HG03280 (cell line): ENCODE measurements at regions not wholly inside any gene's neighbourhood (a gene's known extent, or its start where the extent isn't known, plus 50 kb on each side); places are given as distances from the start of the nearest gene placed in this dataset.

ENCODE experiments used
- ATAC-seq: cut with Tn5 transposase; IDR thresholded peaks from one replicate; pipeline ENCODE4 v1.9.1; 2021; ENCODE audit warnings: mild to moderate bottlenecking, moderate library complexity; ENCODE audit not compliant: unreplicated experiment

DNA sequence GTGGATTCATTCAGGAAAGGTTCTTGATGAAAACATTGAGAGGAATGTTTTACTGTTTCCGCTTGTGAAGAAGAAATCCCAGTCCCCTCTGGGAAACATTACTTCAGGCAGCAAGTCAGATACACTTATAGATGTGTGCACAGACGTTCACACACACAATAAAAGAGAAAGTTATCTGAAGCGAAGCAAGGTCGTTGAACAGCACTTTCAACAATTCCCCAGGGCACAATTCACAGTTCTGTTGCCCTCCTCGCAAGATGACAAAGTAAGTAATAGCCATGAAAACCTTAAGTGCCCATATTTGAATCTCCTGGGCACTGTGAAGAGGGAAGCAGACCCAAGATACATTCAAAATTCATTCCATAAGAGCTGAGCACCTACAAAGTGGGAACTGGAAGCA is 156.6 kb upstream of the CAND1 start:
- ATAC-seq, result no peak

- no peak for ATAC-seq
These were observed 153.0 kb upstream of the CAND1 start for GRCh38 chr12:67116134-67116533.

DNA sequence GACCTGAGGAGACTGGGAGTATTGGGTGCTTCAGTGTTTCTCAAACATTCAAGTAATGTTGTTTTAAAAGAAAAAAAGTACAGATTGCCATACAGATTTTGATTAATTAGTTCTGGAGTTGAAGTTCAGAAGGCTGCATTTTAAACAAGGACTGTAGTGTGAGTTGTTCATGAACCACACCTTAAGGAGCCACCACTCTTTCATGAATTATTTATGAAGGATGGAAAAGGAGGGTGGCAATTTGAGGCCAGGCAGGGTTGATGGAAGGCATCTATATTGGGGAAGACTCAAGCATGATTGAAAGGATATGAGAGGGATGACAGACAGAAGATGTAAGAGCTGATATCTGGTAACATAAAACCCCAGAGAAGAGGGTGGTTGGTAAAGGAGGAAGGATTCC is 146.6 kb upstream of the CAND1 start:
- no peak for ATAC-seq

DNA sequence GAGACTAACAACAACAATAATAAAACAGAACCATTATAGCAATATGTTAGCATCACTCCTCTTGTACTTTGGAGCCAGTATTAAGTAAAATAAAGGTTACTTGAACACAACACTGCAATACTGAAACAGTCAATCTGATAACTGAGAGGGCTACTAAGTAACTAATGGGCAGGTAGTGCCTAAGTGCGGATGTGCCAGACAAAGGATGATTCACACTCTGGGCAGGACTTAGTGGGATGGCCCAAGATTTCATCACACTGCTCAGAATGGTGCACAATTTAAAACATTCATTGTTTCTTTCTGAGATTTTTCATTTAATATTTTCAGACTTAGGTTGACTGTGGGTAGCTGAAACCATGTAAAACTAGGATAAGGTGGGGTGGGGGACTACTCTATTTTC is 131.9 kb upstream of the CAND1 start:
- ATAC-seq, result no peak

GRCh38 chr12:67141296-67142018 is 127.7 kb upstream of the CAND1 start:
- no peak for ATAC-seq

- ATAC-seq, result no peak
These were observed 123.5 kb upstream of the CAND1 start for GRCh38 chr12:67145692-67146091.

DNA sequence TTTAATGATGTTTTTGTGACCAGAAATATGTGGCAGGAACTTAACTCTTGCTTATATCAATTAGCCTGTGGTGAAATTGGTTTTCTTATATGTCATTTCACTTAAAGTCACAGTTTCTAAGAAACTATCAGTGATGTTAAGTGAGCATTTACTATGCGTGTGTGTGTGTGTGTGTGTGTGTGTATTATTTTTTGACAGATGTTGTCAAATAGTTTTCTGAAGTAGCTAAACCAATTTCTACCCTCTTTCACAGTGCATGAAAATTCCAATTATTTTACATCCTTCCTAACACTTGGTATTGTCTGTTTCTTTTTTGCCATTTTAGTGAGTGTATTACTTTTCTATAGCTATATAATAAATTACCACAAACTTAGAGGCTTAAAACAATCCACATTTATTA is 122.1 kb upstream of the CAND1 start:
- ATAC-seq, result no peak

GRCh38 chr12:67147447-67147846 is 121.7 kb upstream of the CAND1 start:
- ATAC-seq, result no peak

GRCh38 chr12:67148265-67148664 is 120.9 kb upstream of the CAND1 start:
- no peak for ATAC-seq

DNA sequence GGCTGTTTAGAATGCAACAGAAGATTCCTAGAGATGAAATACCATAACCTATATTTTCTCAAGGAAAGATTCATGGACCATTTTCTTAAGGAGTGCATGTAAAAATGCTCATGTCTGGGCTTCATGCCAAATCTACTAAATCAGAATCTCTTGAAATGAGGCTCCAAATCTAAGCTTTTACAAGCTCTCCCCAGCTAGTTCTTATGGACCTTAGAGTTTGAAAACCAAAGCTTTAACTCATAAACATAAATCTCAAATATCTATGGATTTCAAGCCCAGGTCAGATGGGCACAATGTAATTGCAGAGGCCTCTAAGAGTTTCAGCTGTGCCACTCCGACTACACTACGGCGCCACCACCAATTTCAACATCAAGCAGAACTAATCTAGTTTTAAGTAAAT is 117.3 kb upstream of the CAND1 start:
- no peak for ATAC-seq

- no peak for ATAC-seq
These were observed 116.7 kb upstream of the CAND1 start for GRCh38 chr12:67152451-67152850.

DNA sequence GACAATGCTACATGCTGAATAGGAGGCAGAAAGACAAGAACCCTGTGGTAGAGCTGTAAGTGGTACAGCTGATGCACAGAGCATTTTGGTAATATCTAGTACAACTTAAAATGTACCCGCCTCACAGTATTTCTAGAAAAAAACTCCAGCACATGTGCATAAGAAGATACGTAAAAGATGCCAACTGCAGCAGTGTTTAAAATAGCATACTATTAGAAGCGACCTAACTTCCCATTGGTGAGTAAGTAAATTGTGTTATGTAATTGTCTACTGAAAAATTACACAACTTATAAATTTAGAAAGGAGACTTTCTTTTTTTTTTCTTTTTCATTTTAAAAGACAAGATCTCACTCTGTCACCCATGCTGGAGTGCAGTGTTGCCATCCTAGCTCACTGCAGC is 114.3 kb upstream of the CAND1 start:
- ATAC-seq, result no peak

GRCh38 chr12:67155863-67156262 is 113.3 kb upstream of the CAND1 start:
- no peak for ATAC-seq

DNA sequence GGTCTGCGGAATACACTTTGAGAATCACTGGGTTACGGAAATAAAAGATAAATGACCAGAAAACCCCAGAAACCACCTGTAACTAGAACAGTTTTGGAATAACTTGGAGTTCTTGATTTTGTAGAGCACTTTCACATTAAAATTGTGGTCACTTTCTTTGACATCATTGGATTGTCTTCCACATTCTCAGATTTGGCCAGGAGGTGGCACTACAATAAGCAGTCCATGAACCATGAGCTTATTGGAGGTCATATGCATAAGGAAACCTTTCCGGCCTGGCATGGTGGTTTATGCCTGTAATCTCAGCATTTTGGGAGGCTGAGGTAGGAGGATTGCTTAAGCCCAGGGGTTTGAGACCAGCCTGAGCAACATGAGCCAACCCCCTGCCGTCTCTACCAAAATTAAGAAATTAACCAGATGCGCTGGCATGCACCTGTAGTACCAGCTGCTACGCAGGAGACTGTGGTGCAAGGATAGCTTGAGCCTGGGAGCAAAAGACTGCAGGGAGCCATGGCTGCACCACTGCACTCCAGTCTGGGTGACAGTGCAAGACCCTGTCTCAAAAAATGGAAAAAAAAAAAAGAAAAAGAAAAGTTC is 107.7 kb upstream of the CAND1 start:
- ATAC-seq, result peak; percentile 83

- ATAC-seq, result no peak
These were observed 95.9 kb upstream of the CAND1 start for GRCh38 chr12:67173258-67173657.

- ATAC-seq, result no peak
These were observed 86.6 kb upstream of the CAND1 start for GRCh38 chr12:67182551-67182950.

GRCh38 chr12:67193704-67194103 is 75.5 kb upstream of the CAND1 start:
- no peak for ATAC-seq

- no peak for ATAC-seq
These were observed 68.8 kb upstream of the CAND1 start for GRCh38 chr12:67200386-67200785.

DNA sequence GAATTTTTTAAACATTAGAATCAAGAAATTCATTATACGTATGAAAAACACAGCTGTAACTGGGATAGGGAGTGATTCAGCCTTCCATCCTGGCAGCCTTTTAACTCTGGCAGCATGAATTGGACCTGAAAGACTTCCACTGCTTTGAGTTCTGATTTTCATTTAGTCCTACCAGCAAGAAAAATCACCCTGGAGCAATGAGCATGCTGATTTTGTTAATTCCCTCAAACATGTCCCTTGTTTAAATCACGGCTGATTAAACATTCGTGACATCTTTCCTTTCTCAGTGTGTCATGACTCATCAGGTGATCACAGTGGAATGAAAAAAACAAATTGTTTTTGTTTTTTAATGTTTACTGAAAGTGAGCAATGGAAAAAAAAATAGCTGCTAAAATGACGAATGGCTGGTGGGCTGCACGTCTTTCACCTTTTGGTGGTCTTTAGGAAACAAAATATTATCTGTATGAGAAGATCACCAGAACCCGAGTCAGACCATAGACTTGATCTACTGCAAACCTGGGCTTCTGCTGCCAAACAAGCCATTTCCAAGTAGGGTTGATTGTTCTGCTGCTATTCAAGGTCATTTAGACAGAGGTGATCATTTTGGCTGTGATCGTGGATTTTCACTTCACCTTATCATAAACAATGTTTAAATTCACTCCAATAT is 67.0 kb upstream of the CAND1 start:
- ATAC-seq, result peak; percentile 23

DNA sequence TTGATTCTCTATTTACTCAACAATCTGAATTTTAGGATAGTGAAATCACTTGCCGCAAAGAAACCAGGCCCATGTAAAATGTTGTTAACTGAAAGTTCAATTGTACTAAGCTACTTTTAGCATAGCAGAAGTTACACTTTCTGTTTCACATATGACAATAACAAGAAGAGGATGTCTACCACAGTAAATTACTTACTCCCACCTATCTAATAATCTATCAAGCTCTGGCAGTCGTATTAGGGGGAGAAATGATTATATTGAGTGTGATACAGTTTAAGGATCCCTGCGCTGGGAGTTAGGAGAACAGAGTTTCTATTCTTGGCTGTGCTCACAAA is 66.5 kb upstream of the CAND1 start:
- ATAC-seq, result peak; percentile 90

DNA sequence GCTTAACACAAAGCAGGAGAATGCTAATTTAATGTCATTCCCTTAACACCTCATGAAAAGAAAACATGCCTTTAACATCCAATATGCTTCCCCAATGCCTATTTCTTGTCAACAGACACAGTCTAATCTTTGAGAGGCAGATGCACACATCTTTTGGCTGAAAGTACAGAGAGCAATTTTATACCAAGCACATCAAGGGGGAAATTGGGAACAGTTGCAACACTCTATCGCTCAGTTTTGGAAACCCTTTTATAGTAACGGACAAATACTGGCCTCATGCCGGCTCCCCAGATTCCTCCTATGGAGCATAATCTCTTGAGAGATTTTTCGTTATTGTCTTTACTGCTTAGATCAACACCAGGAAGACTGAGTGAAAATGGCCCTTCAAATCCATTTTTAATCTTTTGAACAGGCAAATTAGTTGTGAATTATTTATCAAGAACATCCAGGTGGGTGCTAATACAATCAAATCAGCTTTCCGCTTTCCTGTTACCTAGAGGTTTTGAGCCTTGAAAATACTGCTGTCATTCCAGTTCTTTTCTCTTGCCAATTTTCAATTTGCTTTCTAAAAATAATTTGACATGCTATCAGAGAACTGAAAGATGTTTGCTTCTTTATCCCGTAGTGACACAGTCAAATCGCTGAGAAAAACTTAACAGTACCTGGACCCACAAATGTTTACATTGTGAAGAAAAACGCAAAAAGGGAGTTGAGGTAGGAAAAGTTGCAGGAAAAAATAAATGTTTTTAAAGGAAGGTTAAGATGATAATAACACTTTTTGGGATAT is 60.7 kb upstream of the CAND1 start:
- no peak for ATAC-seq

DNA sequence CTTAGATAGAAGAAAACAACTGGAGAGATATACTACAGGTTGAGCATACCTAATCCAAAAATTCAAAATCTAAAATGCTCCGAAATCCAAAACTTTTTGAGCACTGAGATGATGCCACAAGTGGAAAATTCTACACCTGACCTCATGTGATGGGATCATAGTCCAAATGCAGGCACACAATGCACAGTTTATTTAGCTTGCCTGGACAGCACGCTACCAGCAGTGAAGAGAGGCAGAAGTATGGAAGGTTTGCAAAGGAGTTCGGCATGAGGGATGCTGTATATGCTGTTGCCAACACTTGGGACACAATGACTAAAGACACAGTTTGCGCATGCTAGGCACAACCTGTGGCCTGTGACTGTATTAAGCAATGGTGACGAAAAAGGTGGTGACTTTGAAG is 58.1 kb upstream of the CAND1 start:
- ATAC-seq, result no peak
